ENCODE measurements at regions not wholly inside any gene's neighbourhood (a gene's known extent, or its start where the extent isn't known, plus 50 kb on each side); places are given as distances from the start of the nearest gene placed in this dataset.
"Not testable (repeated sequence)": the region's sequence is repeated elsewhere in the genome, so short reads cannot be mapped to it uniquely, and the experiment has no call there.

GRCh38 chr10:120105492-120105891, 213.0 kb downstream of the SEC23IP start:
- H3K27ac Mint-ChIP-seq = no peak overlapping the region
- peaks cover 2 to 14% (median 12%) of the 10 kb centered on the region in 3 donors for H3K27me3 Mint-ChIP-seq (ENCODE audit: low read depth in 3 of 3)
- H3K36me3 Mint-ChIP-seq = no peaks in the 10 kb centered on the region
- H3K4me1 Mint-ChIP-seq = no peaks in the 10 kb centered on the region
- no peak overlapping the region for H3K4me3 Mint-ChIP-seq
- DNase-seq = no peak
- no peaks in the 10 kb centered on the region for H3K9me3 Mint-ChIP-seq

- Mint-ChIP-seq H3K27me3 (ENCODE audit: low read depth in 3 of 3) (peaks cover 6 to 11% (median 7%) of the 10 kb centered on the region in 3 donors), H3K9me3 (peaks cover 0 to 2% (median 0%) of the 10 kb centered on the region in 6 donors), H3K4me3 (no peak overlapping the region), H3K4me1 (no peaks in the 10 kb centered on the region), H3K36me3 (no peaks in the 10 kb centered on the region), H3K27ac (no peak overlapping the region)
- no peak for DNase-seq
Observed at GRCh38 chr10:120108916-120109315, 216.4 kb downstream of the SEC23IP start.

GRCh38 chr10:120109725-120110124, 217.2 kb downstream of the SEC23IP start:
- H3K4me1 Mint-ChIP-seq, H3K4me3 Mint-ChIP-seq, H3K36me3 Mint-ChIP-seq, H3K27ac Mint-ChIP-seq, DNase-seq, H3K9me3 Mint-ChIP-seq: not testable (repeated sequence)
- H3K27me3 Mint-ChIP-seq (ENCODE audit: low read depth in 3 of 3) = peaks cover 0 to 11% (median 6%) of the 10 kb centered on the region in 3 donors

- DNase-seq = no peak
- peaks cover 0 to 3% (median 0%) of the 10 kb centered on the region in 6 donors for H3K9me3 Mint-ChIP-seq
- H3K4me3 Mint-ChIP-seq = no peak overlapping the region
- H3K36me3 Mint-ChIP-seq = no peaks in the 10 kb centered on the region
- no peaks in the 10 kb centered on the region for H3K4me1 Mint-ChIP-seq
- H3K27me3 Mint-ChIP-seq (ENCODE audit: low read depth in 3 of 3) = peaks cover 0 to 9% (median 6%) of the 10 kb centered on the region in 3 donors
- no peak overlapping the region for H3K27ac Mint-ChIP-seq
Observed at GRCh38 chr10:120110196-120110595, 217.7 kb downstream of the SEC23IP start.

- peaks cover 0 to 3% (median 0%) of the 10 kb centered on the region in 6 donors for H3K9me3 Mint-ChIP-seq
- no peaks in the 10 kb centered on the region for H3K4me1 Mint-ChIP-seq
- no peak overlapping the region for H3K4me3 Mint-ChIP-seq
- H3K27ac Mint-ChIP-seq = no peak overlapping the region
- no peaks in the 10 kb centered on the region for H3K36me3 Mint-ChIP-seq
- DNase-seq = no peak
- peaks cover 0 to 11% (median 6%) of the 10 kb centered on the region in 3 donors for H3K27me3 Mint-ChIP-seq (ENCODE audit: low read depth in 3 of 3)
Observed at GRCh38 chr10:120111628-120112027, 219.1 kb downstream of the SEC23IP start.

- H3K4me3 Mint-ChIP-seq = no peak overlapping the region
- no peaks in the 10 kb centered on the region for H3K36me3 Mint-ChIP-seq
- peaks cover 0 to 3% (median 0%) of the 10 kb centered on the region in 6 donors for H3K9me3 Mint-ChIP-seq
- H3K27me3 Mint-ChIP-seq (ENCODE audit: low read depth in 3 of 3) = peaks cover 0 to 11% (median 9%) of the 10 kb centered on the region in 3 donors
- H3K4me1 Mint-ChIP-seq = no peaks in the 10 kb centered on the region
- H3K27ac Mint-ChIP-seq = no peak overlapping the region
- DNase-seq = no peak
Observed at GRCh38 chr10:120112809-120113208, 220.3 kb downstream of the SEC23IP start.

- peaks cover 0 to 12% (median 0%) of the 10 kb centered on the region in 6 donors for H3K9me3 Mint-ChIP-seq
- peaks cover 0 to 9% (median 6%) of the 10 kb centered on the region in 3 donors for H3K27me3 Mint-ChIP-seq (ENCODE audit: low read depth in 3 of 3)
- H3K4me3 Mint-ChIP-seq = no peak overlapping the region
- no peaks in the 10 kb centered on the region for H3K36me3 Mint-ChIP-seq
- no peak overlapping the region for H3K27ac Mint-ChIP-seq
- no peaks in the 10 kb centered on the region for H3K4me1 Mint-ChIP-seq
- DNase-seq = no peak
Observed at GRCh38 chr10:120115959-120116358, 223.4 kb downstream of the SEC23IP start.

- H3K4me3 Mint-ChIP-seq = no peak overlapping the region
- peaks cover 0 to 9% (median 3%) of the 10 kb centered on the region in 3 donors for H3K27me3 Mint-ChIP-seq (ENCODE audit: low read depth in 3 of 3)
- no peaks in the 10 kb centered on the region for H3K36me3 Mint-ChIP-seq
- DNase-seq = no peak
- no peaks in the 10 kb centered on the region for H3K4me1 Mint-ChIP-seq
- H3K9me3 Mint-ChIP-seq = peaks cover 0 to 9% (median 0%) of the 10 kb centered on the region in 6 donors
- no peak overlapping the region for H3K27ac Mint-ChIP-seq
Observed at GRCh38 chr10:120121768-120122167, 229.2 kb downstream of the SEC23IP start.

- DNase-seq = no peak
- no peaks in the 10 kb centered on the region for H3K36me3 Mint-ChIP-seq
- H3K9me3 Mint-ChIP-seq = peaks cover 0 to 7% (median 2%) of the 10 kb centered on the region in 6 donors
- H3K27ac Mint-ChIP-seq = no peak overlapping the region
- peaks cover 5 to 19% (median 6%) of the 10 kb centered on the region in 3 donors for H3K27me3 Mint-ChIP-seq (ENCODE audit: low read depth in 3 of 3)
- no peaks in the 10 kb centered on the region for H3K4me1 Mint-ChIP-seq
- no peak overlapping the region for H3K4me3 Mint-ChIP-seq
Observed at GRCh38 chr10:120131183-120131582, 238.7 kb downstream of the SEC23IP start.

GRCh38 chr10:120132811-120133210, 240.3 kb downstream of the SEC23IP start:
- Mint-ChIP-seq H3K9me3 (peaks cover 0 to 7% (median 2%) of the 10 kb centered on the region in 6 donors), H3K4me3 (no peak overlapping the region), H3K36me3 (no peaks in the 10 kb centered on the region), H3K4me1 (no peaks in the 10 kb centered on the region), H3K27ac (no peak overlapping the region), H3K27me3 (ENCODE audit: low read depth in 3 of 3) (peaks cover 2 to 24% (median 3%) of the 10 kb centered on the region in 3 donors)
- no peak for DNase-seq

- H3K4me3 Mint-ChIP-seq = no peak overlapping the region
- peaks cover 0 to 2% (median 0%) of the 10 kb centered on the region in 6 donors for H3K9me3 Mint-ChIP-seq
- no peaks in the 10 kb centered on the region for H3K36me3 Mint-ChIP-seq
- no peaks in the 10 kb centered on the region for H3K4me1 Mint-ChIP-seq
- no peak overlapping the region for H3K27ac Mint-ChIP-seq
- H3K27me3 Mint-ChIP-seq (ENCODE audit: low read depth in 3 of 3) = peaks cover 0 to 11% (median 2%) of the 10 kb centered on the region in 3 donors
- DNase-seq = no peak
Observed at GRCh38 chr10:120138689-120139088, 246.2 kb downstream of the SEC23IP start.

- Mint-ChIP-seq H3K4me3 (no peak overlapping the region), H3K27ac (no peak overlapping the region), H3K36me3 (no peaks in the 10 kb centered on the region), H3K4me1 (no peaks in the 10 kb centered on the region), H3K9me3 (peaks cover 0 to 3% (median 0%) of the 10 kb centered on the region in 6 donors), H3K27me3 (ENCODE audit: low read depth in 3 of 3) (peaks cover 0 to 10% (median 2%) of the 10 kb centered on the region in 3 donors)
- no peak for DNase-seq
Observed at GRCh38 chr10:120145107-120145506, 252.6 kb downstream of the SEC23IP start.

GRCh38 chr10:120156614-120157274, 264.2 kb downstream of the SEC23IP start:
- Mint-ChIP-seq H3K4me3 (no peak overlapping the region), H3K9me3 (peaks cover 0 to 6% (median 2%) of the 10 kb centered on the region in 6 donors), H3K27me3 (ENCODE audit: low read depth in 3 of 3) (peaks cover 7 to 9% (median 7%) of the 10 kb centered on the region in 3 donors), H3K27ac (no peak overlapping the region), H3K36me3 (no peaks in the 10 kb centered on the region), H3K4me1 (no peaks in the 10 kb centered on the region)
- DNase-seq = no peak

GRCh38 chr10:120161111-120161510, 268.6 kb downstream of the SEC23IP start:
- Mint-ChIP-seq H3K9me3 (no peaks in the 10 kb centered on the region), H3K27ac (no peak overlapping the region), H3K36me3 (no peaks in the 10 kb centered on the region), H3K27me3 (ENCODE audit: low read depth in 3 of 3) (peaks cover 3 to 7% (median 7%) of the 10 kb centered on the region in 3 donors), H3K4me3 (no peak overlapping the region), H3K4me1 (no peaks in the 10 kb centered on the region)
- no peak for DNase-seq

- H3K36me3 Mint-ChIP-seq = no peaks in the 10 kb centered on the region
- no peaks in the 10 kb centered on the region for H3K9me3 Mint-ChIP-seq
- H3K27ac Mint-ChIP-seq = no peak overlapping the region
- H3K27me3 Mint-ChIP-seq (ENCODE audit: low read depth in 3 of 3) = peaks cover 3 to 7% (median 6%) of the 10 kb centered on the region in 3 donors
- no peak for DNase-seq
- H3K4me1 Mint-ChIP-seq = no peaks in the 10 kb centered on the region
- no peak overlapping the region for H3K4me3 Mint-ChIP-seq
Observed at GRCh38 chr10:120162471-120162870, 269.9 kb downstream of the SEC23IP start.
